Chondrocyte (in vitro differentiated cells): ENCODE measurements at regions not wholly inside any gene's neighbourhood (a gene's known extent, or its start where the extent isn't known, plus 50 kb on each side); places are given as distances from the start of the nearest gene placed in this dataset.

Experiments used
- DNase-seq: peaks from one replicate; pipeline ENCODE4 v3.0.0; 2021; ENCODE audit warnings: mixed read lengths, low spot score
- H3K27ac Mint-ChIP-seq: one replicate; pipeline ENCODE4 v1.8.0; 2021; ENCODE audit warnings: mild to moderate bottlenecking, moderate library complexity, mixed read lengths; ENCODE audit not compliant: unreplicated experiment
- H3K27me3 Mint-ChIP-seq: 2 replicates; pipeline ENCODE4 v1.8.0; 2021; ENCODE audit warnings: low read depth, mixed read lengths
- H3K36me3 Mint-ChIP-seq: 2 replicates; pipeline ENCODE4 v1.8.0; 2021; ENCODE audit warnings: low read depth, mixed read lengths
- H3K4me1 Mint-ChIP-seq: 2 replicates; pipeline ENCODE4 v1.8.0; 2021; ENCODE audit warnings: low read depth, mild to moderate bottlenecking, mixed read lengths
- H3K4me3 Mint-ChIP-seq: one replicate; pipeline ENCODE4 v1.8.0; 2021; ENCODE audit warnings: mild to moderate bottlenecking, moderate library complexity, mixed read lengths; ENCODE audit not compliant: unreplicated experiment
- H3K9me3 Mint-ChIP-seq: 2 replicates; pipeline ENCODE4 v1.8.0; 2021; ENCODE audit warnings: low read depth, mixed read lengths
- CTCF ChIP-seq: fragments of 200-600 bp; sonication (generic); IDR thresholded peaks from 2 replicates; pipeline ENCODE4 v1.5.0; 2021; ENCODE audit warnings: antibody characterized with exemption, mild to moderate bottlenecking, moderate library complexity

- peaks cover 14% of the 10 kb centered on the region for H3K27me3 Mint-ChIP-seq
- no peak overlapping the region for H3K4me3 Mint-ChIP-seq
- H3K27ac Mint-ChIP-seq, result no peak overlapping the region
These were observed 143.9 kb upstream of the MPPED2 start for GRCh38 chr11:30730011-30730410.

GRCh38 chr11:30729187-30729713 lies 143.1 kb upstream of the MPPED2 start:
- Mint-ChIP-seq H3K27ac (no peak overlapping the region), H3K9me3 (peaks cover under 1% of the 10 kb centered on the region), H3K36me3 (no peaks in the 10 kb centered on the region), H3K27me3 (peaks cover 14% of the 10 kb centered on the region), H3K4me1 (no peaks in the 10 kb centered on the region), H3K4me3 (no peak overlapping the region)
- no peak for DNase-seq
- TF ChIP-seq CTCF, result no peak

More at GRCh38 chr11:30730011-30730410, 143.9 kb upstream of the MPPED2 start:
- Mint-ChIP-seq H3K36me3 (no peaks in the 10 kb centered on the region), H3K9me3 (no peaks in the 10 kb centered on the region), H3K4me1 (no peaks in the 10 kb centered on the region)
- TF ChIP-seq CTCF, result no peak
- DNase-seq, result no peak

GRCh38 chr11:30725645-30726195 lies 139.6 kb upstream of the MPPED2 start:
- DNase-seq, result no peak
- Mint-ChIP-seq H3K27me3 (peaks cover 5% of the 10 kb centered on the region), H3K27ac (no peak overlapping the region), H3K36me3 (no peaks in the 10 kb centered on the region), H3K9me3 (peaks cover 4% of the 10 kb centered on the region), H3K4me3 (no peak overlapping the region), H3K4me1 (no peaks in the 10 kb centered on the region)
- no peak for TF ChIP-seq CTCF

GRCh38 chr11:30724274-30724673 lies 138.1 kb upstream of the MPPED2 start:
- Mint-ChIP-seq H3K9me3 (peaks cover 4% of the 10 kb centered on the region), H3K27ac (no peak overlapping the region), H3K4me1 (no peaks in the 10 kb centered on the region), H3K27me3 (peaks cover 4% of the 10 kb centered on the region), H3K36me3 (no peaks in the 10 kb centered on the region), H3K4me3 (no peak overlapping the region)
- no peak for TF ChIP-seq CTCF
- DNase-seq, result no peak

- Mint-ChIP-seq H3K27ac (no peak overlapping the region), H3K9me3 (peaks cover 4% of the 10 kb centered on the region)
- no peak for TF ChIP-seq CTCF
These were observed 133.2 kb upstream of the MPPED2 start for GRCh38 chr11:30719371-30719770.

More at GRCh38 chr11:30719371-30719770, 133.2 kb upstream of the MPPED2 start:
- H3K4me3 Mint-ChIP-seq, result no peak overlapping the region
- no peaks in the 10 kb centered on the region for H3K36me3 Mint-ChIP-seq
- DNase-seq, result no peak
- H3K4me1 Mint-ChIP-seq, result no peaks in the 10 kb centered on the region
- peaks cover 18% of the 10 kb centered on the region for H3K27me3 Mint-ChIP-seq
